HEK293 (cell line): ENCODE measurements at regions not wholly inside any gene's neighbourhood (a gene's known extent, or its start where the extent isn't known, plus 50 kb on each side); places are given as distances from the start of the nearest gene placed in this dataset.

Experiments
- SETDB1 ChIP-seq: IDR thresholded peaks from one replicate; pipeline ENCODE4 v1.6.1; 2017; ENCODE audit warnings: mild to moderate bottlenecking, low read length, moderate library complexity, mixed read lengths; ENCODE audit not compliant: insufficient read length
- ZNF549 ChIP-seq: fragments of 450-650 bp; IDR thresholded peaks from 2 replicates; pipeline ENCODE4 v1.5.1; 2018; ENCODE audit warnings: missing biosample characterization, missing genetic modification characterization, mild to moderate bottlenecking, inconsistent platforms, moderate library complexity
- ZNF558 ChIP-seq: fragments of 450-650 bp; formaldehyde crosslinking; IDR thresholded peaks from 2 replicates; pipeline ENCODE4 v1.5.1; 2016; ENCODE audit warnings: missing biosample characterization, missing genetic modification characterization
- ZNF785 ChIP-seq: fragments of 450-650 bp; formaldehyde crosslinking; IDR thresholded peaks from 2 replicates; pipeline ENCODE4 v1.5.1; 2016; ENCODE audit warnings: missing biosample characterization, missing genetic modification characterization
- TF ChIP-seq, protein P1 (sequence below): fragments of 450-650 bp; formaldehyde crosslinking; IDR thresholded peaks from 2 replicates; pipeline ENCODE4 v1.5.1; 2016; ENCODE audit warnings: missing biosample characterization, missing genetic modification characterization
- TF ChIP-seq, protein P2 (sequence below): fragments of 450-650 bp; formaldehyde crosslinking; optimal IDR thresholded peaks from 2 replicates; pipeline ENCODE3; 2016; ENCODE audit warnings: missing biosample characterization, mild to moderate bottlenecking, missing genetic modification characterization
- TF ChIP-seq, protein P3 (sequence below): fragments of 450-650 bp; formaldehyde crosslinking; IDR thresholded peaks from 2 replicates; pipeline ENCODE4 v1.5.1; 2016; ENCODE audit warnings: missing biosample characterization, missing genetic modification characterization, low read depth
- TF ChIP-seq, protein P4 (sequence below): fragments of 450-650 bp; formaldehyde crosslinking; IDR thresholded peaks from 2 replicates; pipeline ENCODE4 v1.5.1; 2016; ENCODE audit warnings: missing biosample characterization, missing genetic modification characterization
- TF ChIP-seq, protein P5 (sequence below): fragments of 450-650 bp; formaldehyde crosslinking; IDR thresholded peaks from 2 replicates; pipeline ENCODE4 v1.5.1; 2016; ENCODE audit warnings: missing biosample characterization, missing genetic modification characterization

DNA sequence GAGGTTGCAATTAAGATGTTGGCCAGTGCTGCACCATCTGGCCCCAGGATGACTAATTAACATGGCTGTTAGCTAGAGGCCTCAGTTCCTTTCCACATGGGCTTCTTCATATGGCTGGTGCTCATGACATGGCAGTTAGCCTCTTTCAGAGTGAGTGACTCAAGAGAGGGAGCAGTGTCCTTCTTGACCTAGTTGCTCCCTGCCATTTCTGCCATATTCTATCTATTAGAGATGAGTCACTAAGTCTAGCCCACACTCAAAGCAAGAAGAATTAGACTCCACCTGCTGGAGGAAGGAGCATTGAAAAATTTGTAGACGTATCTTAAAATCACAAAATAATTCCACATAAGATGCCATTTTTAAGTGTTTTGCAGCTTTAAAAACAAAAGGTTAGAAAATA lies 651.2 kb upstream of the CCNG1 start:
- TF ChIP-seq SETDB1 (no peak), ZNF549 (tag by site-specific recombination) (no peak), ZNF785 (tag by site-specific recombination) (no peak), ZNF558 (tag by site-specific recombination) (no peak)
- TF ChIP-seq, protein P1, sequence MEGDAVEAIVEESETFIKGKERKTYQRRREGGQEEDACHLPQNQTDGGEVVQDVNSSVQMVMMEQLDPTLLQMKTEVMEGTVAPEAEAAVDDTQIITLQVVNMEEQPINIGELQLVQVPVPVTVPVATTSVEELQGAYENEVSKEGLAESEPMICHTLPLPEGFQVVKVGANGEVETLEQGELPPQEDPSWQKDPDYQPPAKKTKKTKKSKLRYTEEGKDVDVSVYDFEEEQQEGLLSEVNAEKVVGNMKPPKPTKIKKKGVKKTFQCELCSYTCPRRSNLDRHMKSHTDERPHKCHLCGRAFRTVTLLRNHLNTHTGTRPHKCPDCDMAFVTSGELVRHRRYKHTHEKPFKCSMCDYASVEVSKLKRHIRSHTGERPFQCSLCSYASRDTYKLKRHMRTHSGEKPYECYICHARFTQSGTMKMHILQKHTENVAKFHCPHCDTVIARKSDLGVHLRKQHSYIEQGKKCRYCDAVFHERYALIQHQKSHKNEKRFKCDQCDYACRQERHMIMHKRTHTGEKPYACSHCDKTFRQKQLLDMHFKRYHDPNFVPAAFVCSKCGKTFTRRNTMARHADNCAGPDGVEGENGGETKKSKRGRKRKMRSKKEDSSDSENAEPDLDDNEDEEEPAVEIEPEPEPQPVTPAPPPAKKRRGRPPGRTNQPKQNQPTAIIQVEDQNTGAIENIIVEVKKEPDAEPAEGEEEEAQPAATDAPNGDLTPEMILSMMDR (tag by site-specific recombination), result no peak
- TF ChIP-seq, protein P2, sequence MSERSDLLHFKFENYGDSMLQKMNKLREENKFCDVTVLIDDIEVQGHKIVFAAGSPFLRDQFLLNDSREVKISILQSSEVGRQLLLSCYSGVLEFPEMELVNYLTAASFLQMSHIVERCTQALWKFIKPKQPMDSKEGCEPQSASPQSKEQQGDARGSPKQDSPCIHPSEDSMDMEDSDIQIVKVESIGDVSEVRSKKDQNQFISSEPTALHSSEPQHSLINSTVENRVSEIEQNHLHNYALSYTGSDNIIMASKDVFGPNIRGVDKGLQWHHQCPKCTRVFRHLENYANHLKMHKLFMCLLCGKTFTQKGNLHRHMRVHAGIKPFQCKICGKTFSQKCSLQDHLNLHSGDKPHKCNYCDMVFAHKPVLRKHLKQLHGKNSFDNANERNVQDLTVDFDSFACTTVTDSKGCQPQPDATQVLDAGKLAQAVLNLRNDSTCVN (tag by site-specific recombination), result no peak
- TF ChIP-seq, protein P3, sequence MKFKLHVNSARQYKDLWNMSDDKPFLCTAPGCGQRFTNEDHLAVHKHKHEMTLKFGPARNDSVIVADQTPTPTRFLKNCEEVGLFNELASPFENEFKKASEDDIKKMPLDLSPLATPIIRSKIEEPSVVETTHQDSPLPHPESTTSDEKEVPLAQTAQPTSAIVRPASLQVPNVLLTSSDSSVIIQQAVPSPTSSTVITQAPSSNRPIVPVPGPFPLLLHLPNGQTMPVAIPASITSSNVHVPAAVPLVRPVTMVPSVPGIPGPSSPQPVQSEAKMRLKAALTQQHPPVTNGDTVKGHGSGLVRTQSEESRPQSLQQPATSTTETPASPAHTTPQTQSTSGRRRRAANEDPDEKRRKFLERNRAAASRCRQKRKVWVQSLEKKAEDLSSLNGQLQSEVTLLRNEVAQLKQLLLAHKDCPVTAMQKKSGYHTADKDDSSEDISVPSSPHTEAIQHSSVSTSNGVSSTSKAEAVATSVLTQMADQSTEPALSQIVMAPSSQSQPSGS (tag by site-specific recombination), result no peak
- TF ChIP-seq, protein P4, sequence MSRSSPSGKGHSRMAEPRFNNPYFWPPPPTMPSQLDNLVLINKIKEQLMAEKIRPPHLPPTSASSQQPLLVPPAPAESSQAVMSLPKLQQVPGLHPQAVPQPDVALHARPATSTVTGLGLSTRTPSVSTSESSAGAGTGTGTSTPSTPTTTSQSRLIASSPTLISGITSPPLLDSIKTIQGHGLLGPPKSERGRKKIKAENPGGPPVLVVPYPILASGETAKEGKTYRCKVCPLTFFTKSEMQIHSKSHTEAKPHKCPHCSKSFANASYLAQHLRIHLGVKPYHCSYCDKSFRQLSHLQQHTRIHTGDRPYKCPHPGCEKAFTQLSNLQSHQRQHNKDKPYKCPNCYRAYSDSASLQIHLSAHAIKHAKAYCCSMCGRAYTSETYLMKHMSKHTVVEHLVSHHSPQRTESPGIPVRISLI (tag by site-specific recombination), result no peak
- TF ChIP-seq, protein P5, sequence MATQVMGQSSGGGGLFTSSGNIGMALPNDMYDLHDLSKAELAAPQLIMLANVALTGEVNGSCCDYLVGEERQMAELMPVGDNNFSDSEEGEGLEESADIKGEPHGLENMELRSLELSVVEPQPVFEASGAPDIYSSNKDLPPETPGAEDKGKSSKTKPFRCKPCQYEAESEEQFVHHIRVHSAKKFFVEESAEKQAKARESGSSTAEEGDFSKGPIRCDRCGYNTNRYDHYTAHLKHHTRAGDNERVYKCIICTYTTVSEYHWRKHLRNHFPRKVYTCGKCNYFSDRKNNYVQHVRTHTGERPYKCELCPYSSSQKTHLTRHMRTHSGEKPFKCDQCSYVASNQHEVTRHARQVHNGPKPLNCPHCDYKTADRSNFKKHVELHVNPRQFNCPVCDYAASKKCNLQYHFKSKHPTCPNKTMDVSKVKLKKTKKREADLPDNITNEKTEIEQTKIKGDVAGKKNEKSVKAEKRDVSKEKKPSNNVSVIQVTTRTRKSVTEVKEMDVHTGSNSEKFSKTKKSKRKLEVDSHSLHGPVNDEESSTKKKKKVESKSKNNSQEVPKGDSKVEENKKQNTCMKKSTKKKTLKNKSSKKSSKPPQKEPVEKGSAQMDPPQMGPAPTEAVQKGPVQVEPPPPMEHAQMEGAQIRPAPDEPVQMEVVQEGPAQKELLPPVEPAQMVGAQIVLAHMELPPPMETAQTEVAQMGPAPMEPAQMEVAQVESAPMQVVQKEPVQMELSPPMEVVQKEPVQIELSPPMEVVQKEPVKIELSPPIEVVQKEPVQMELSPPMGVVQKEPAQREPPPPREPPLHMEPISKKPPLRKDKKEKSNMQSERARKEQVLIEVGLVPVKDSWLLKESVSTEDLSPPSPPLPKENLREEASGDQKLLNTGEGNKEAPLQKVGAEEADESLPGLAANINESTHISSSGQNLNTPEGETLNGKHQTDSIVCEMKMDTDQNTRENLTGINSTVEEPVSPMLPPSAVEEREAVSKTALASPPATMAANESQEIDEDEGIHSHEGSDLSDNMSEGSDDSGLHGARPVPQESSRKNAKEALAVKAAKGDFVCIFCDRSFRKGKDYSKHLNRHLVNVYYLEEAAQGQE (tag by site-specific recombination), result no peak
